K562 (cell line): ENCODE measurements at regions not wholly inside any gene's neighbourhood (a gene's known extent, or its start where the extent isn't known, plus 50 kb on each side); places are given as distances from the start of the nearest gene placed in this dataset.

Experiments
- ATAC-seq: fragments of 200-7000 bp; cut with Tn5 transposase; 3 replicates; pipeline ENCODE4 v1.9.1; 2020; ENCODE audit warnings: moderate library complexity
- BruUV-seq: library from RNA; stranded (reverse); fragments of 400-500 nt; replicated peaks from 2 replicates; lab custom pipeline; 2021; lab: Mats Ljungman, UMichigan
- CTCF ChIA-PET: fragments of 300-600 bp; formaldehyde crosslinking; extraction: SDS; loops from one replicate; lab custom pipeline; 2021; ENCODE audit warnings: low intra/inter-chr PET ratio; lab: Yijun Ruan, JAX
- POLR2A ChIA-PET: fragments of 300-600, 350-650 bp; sonication (Branson Sonifier 250); formaldehyde crosslinking; extraction: SDS; loops from one replicate; lab custom pipeline; 2021; ENCODE audit warnings: antibody characterized with exemption, inconsistent platforms; lab: Yijun Ruan, JAX
- DNase-seq, 4 experiments: peaks; one replicate each; pipeline versions ENCODE4 v3.0.0 to v3.0.0-alpha.2; 2011 to 2018; ENCODE audit warnings: low spot score in 3 of 4, mixed read lengths in 3 of 4; ENCODE audit errors: extremely low read depth in 1 of 4
- FAIRE-seq: peaks from 2 replicates; lab custom pipeline; 2011; peaks lifted over from hg19 to GRCh38; lab: Jason Lieb, UNC
- H2AFZ ChIP-seq: 2 replicates; pipeline ENCODE4 v1.6.0; 2011; ENCODE audit warnings: low read depth, low read length, control low read depth, inconsistent platforms
- H3K27ac ChIP-seq: fragments of 200-600 bp; 3 replicates; pipeline ENCODE4 v1.8.0; 2011; ENCODE audit warnings: low read depth, mild to moderate bottlenecking, control low read depth, inconsistent platforms, low read length, moderate library complexity, mixed read lengths; ENCODE audit errors: extremely low read depth
- H3K27me3 ChIP-seq, 2 experiments: fragments of 300-600 bp in 1 of 2; 2 replicates in 1 of 2; 3 replicates in 1 of 2; pipeline versions ENCODE4 v1.6.0 to v1.8.0; 2011; ENCODE audit warnings: inconsistent platforms in 2 of 2, low read length in 2 of 2, mild to moderate bottlenecking in 1 of 2, mixed read lengths in 1 of 2, moderate library complexity in 1 of 2; ENCODE audit not compliant: control insufficient read depth in 2 of 2, insufficient read depth in 2 of 2
- H3K36me3 ChIP-seq: fragments of 300-600 bp; 3 replicates; pipeline ENCODE4 v1.8.0; 2011; ENCODE audit warnings: mild to moderate bottlenecking, low read length, inconsistent platforms; ENCODE audit not compliant: control insufficient read depth, insufficient read depth
- H3K4me1 ChIP-seq, 2 experiments: fragments of 200-600 bp in 1 of 2; replicated peaks in 1 of 2; 2 replicates in 1 of 2; 3 replicates in 1 of 2; pipeline versions ENCODE4 v1.5.1 to v1.8.0; 2011; ENCODE audit warnings: inconsistent platforms in 2 of 2, low read length in 2 of 2, mild to moderate bottlenecking in 1 of 2, mixed read lengths in 1 of 2, moderate library complexity in 1 of 2; ENCODE audit not compliant: control insufficient read depth in 2 of 2, insufficient read depth in 2 of 2
- H3K4me2 ChIP-seq: 2 replicates; pipeline ENCODE4 v1.6.1; 2011; ENCODE audit warnings: low read length, control low read depth, inconsistent platforms, mixed read lengths; ENCODE audit not compliant: insufficient read depth
- H3K4me3 ChIP-seq: fragments of 200-600 bp; sonication (generic), shearing (Covaris generic); 2 replicates; pipeline ENCODE4 v1.5.1; 2016; ENCODE audit warnings: control low read depth, inconsistent platforms
- H3K79me2 ChIP-seq: fragments of 200-600 bp; 3 replicates; pipeline ENCODE4 v1.8.0; 2011; ENCODE audit warnings: low read length, inconsistent platforms; ENCODE audit not compliant: control insufficient read depth, insufficient read depth
- H3K9ac ChIP-seq, 2 experiments: 2 replicates each; pipeline versions ENCODE4 v1.6.0 to v1.6.1; 2011; ENCODE audit warnings: low read depth in 2 of 2, low read length in 2 of 2, control low read depth in 1 of 2, inconsistent platforms in 1 of 2, mild to moderate bottlenecking in 1 of 2, mixed read lengths in 1 of 2; ENCODE audit not compliant: insufficient read depth in 1 of 2
- H3K9me1 ChIP-seq: one replicate; pipeline ENCODE4 v1.6.0; 2011; ENCODE audit warnings: inconsistent platforms, mild to moderate bottlenecking, low read length, moderate library complexity; ENCODE audit not compliant: control insufficient read depth, insufficient read depth
- H3K9me3 ChIP-seq: replicated peaks from 2 replicates; pipeline ENCODE4 v1.5.1; 2011; ENCODE audit warnings: low read depth, low read length, inconsistent platforms; ENCODE audit not compliant: control insufficient read depth, insufficient read depth
- H4K20me1 ChIP-seq: replicated peaks from 2 replicates; pipeline ENCODE4 v1.6.1; 2011; ENCODE audit warnings: low read length, inconsistent platforms, mixed read lengths; ENCODE audit not compliant: control insufficient read depth, insufficient read depth
- CHCHD3 ChIP-seq: fragments of 250-450 bp; sonication (Bioruptor Pico); IDR thresholded peaks from 2 replicates; pipeline ENCODE4 v2.1.2; 2022; ENCODE audit warnings: mild to moderate bottlenecking
- FOXP1 ChIP-seq: sonication (generic); formaldehyde crosslinking; IDR thresholded peaks from 2 replicates; pipeline ENCODE4 v1.8.0; 2022; ENCODE audit warnings: mild to moderate bottlenecking, missing genetic modification reagents
- TRIM24 ChIP-seq, 2 experiments: fragments of 450-650 bp; IDR thresholded peaks; 2 replicates each; pipeline ENCODE4 v1.6.1; 2016
- WGBS: fragments of 100-300 bp; shearing (Covaris generic); methylation state at CpG from one replicate; pipeline ENCODE4 v1.1.6; 2016; ENCODE audit warnings: low coverage, mixed read lengths; ENCODE audit not compliant: insufficient coverage; ENCODE audit errors: missing lambda C conversion rate; 5-methylcytosine and 5-hydroxymethylcytosine counted together
- in situ Hi-C: fragments of 300-500 bp; cut with MboI; formaldehyde crosslinking; loops from 4 replicates; pipeline ENCODE4 v1.15.0; 2018; ENCODE audit warnings: inconsistent platforms, mixed read lengths
- intact Hi-C: fragments of 100-400 bp; cut with micrococcal nuclease; formaldehyde crosslinking; loops from 2 replicates; pipeline ENCODE4 v1.14.2; 2022
- TF ChIP-seq, protein P1 (sequence below): IDR thresholded peaks from 2 replicates; pipeline ENCODE4 v1.6.1; 2011; ENCODE audit not compliant: insufficient read length; ENCODE audit errors: extremely low read depth

DNA sequence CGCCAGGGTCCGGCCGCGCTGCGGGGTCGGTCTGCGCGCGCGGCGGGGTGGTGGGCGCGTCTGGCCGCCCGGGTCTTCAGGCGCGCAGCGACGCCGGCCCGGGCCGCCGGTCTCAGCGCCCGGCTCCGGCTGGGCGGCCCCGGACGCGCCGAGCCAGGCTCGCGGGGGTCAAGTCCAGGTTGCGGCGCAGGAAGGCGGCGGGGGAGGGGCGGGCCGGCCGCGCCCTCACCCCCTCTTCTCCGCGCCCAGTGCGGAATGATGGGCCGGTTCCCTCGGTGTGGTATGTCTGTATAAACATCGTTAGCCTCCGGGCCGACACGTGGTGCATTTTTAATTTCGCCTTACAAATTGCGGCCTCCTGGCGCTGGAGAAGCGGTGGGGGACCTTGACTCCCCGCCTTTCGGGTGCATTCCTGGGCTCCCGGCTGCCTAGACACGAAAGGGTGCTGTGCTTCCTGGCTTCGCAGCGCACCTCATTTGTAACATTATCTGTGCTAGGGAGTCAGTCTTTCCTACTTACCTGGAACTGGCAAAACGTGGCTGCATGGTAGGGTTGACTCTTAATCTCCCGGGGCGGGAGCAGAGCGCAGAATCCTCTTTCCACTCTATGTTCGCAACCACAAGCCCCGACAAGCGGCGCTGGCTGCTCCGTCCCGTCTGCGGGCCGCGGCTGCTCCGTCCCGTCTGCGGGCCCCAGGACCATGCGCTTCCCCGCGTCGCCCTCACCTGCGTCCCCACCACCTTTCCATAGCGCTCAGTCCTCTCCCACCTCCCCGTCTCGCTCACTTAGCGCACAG, 69.0 kb downstream of the CTAGE1 start:
- CTCF ChIA-PET = no interaction called here
- 33% methylated on average over 68 of the region's 85 CpGs for WGBS
- Histone ChIP-seq H3K79me2 (no peaks in the 10 kb centered on the region), H3K27ac (no peak overlapping the region), H3K9me1 (no peaks in the 10 kb centered on the region), H3K9me3 (no peaks in the 10 kb centered on the region), H3K36me3 (no peaks in the 10 kb centered on the region), H3K4me1 (peaks cover 3 to 9% of the 10 kb centered on the region in 2 experiments; a peak in 2 of 5 replicates), H4K20me1 (no peaks in the 10 kb centered on the region; the same call in 1 of the 2 replicates), H3K4me2 (no peak overlapping the region), H3K27me3 (peaks cover 35 to 42% of the 10 kb centered on the region in 2 experiments), H2AFZ (no peak overlapping the region), H3K4me3 (no peak overlapping the region), H3K9ac (no peak overlapping the region)
- TF ChIP-seq TRIM24 (IDR thresholded peaks at IDR 0.05) = no peak
- no peak for TF ChIP-seq FOXP1 (CRISPR knock-in tag)
- no peak for TF ChIP-seq CHCHD3 (CRISPR knock-in tag)
- TF ChIP-seq, protein P1, sequence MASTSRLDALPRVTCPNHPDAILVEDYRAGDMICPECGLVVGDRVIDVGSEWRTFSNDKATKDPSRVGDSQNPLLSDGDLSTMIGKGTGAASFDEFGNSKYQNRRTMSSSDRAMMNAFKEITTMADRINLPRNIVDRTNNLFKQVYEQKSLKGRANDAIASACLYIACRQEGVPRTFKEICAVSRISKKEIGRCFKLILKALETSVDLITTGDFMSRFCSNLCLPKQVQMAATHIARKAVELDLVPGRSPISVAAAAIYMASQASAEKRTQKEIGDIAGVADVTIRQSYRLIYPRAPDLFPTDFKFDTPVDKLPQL = no peak
- DNase-seq = no peak
- FAIRE-seq = no peak
- in situ Hi-C loops = no loop called here
- no TSS peak for BruUV-seq
- intact Hi-C loops = no loop called here
- POLR2A ChIA-PET = interaction anchor here (2.2 kb wide), 1 partner anchor 28 kb away, joined by 6 read pairs; no protein-coding TSS in a partner anchor
- no peak for ATAC-seq
